Esophagus squamous epithelium (tissue), 5 donors: ENCODE measurements at regions not wholly inside any gene's neighbourhood (a gene's known extent, or its start where the extent isn't known, plus 50 kb on each side); places are given as distances from the start of the nearest gene placed in this dataset.
"Not testable (repeated sequence)": the region's sequence is repeated elsewhere in the genome, so short reads cannot be mapped to it uniquely, and the experiment has no call there.

ENCODE experiments used
- DNase-seq: peaks from one replicate; lab custom pipeline; 2025; lab: John Stamatoyannopoulos, UW
- H3K27ac ChIP-seq, 4 donors: fragments of 200-600 bp; sonication (generic); one replicate each; pipeline ENCODE4 v1.5.1; 2016 to 2019; ENCODE audit warnings: mild to moderate bottlenecking in 1 of 4
- H3K27me3 ChIP-seq, 4 donors: fragments of 200-600 bp; sonication (generic); 1 replicate in 3 of 4; 2 replicates in 1 of 4; pipeline versions ENCODE4 v1.5.1 to v1.6.0; 2017 to 2021; ENCODE audit warnings: antibody characterized with exemption in 1 of 4
- H3K36me3 ChIP-seq, 3 donors: fragments of 200-600 bp; sonication (generic); one replicate each; pipeline ENCODE4 v1.5.1; 2016 to 2019
- H3K4me1 ChIP-seq, 3 donors: fragments of 200-600 bp; sonication (generic); one replicate each; pipeline ENCODE4 v1.5.1; 2017 to 2019
- H3K4me3 ChIP-seq, 4 donors: fragments of 200-600 bp; sonication (generic); 1 replicate in 3 of 4; 2 replicates in 1 of 4; pipeline ENCODE4 v1.5.1; 2016 to 2019; ENCODE audit warnings: mild to moderate bottlenecking in 2 of 4, moderate library complexity in 1 of 4
- H3K9me3 ChIP-seq, 3 donors: fragments of 200-600 bp; sonication (generic); one replicate each; pipeline ENCODE4 v1.5.1; 2016 to 2019
- POLR2A ChIP-seq, 4 donors: fragments of 450-650 bp; IDR thresholded peaks; one replicate each; pipeline ENCODE4 v1.6.1; 2017; ENCODE audit warnings: antibody characterized with exemption in 4 of 4, mild to moderate bottlenecking in 4 of 4, moderate library complexity in 3 of 4
- WGBS, 2 donors: methylation state at CpG; one replicate each; pipeline ENCODE4 v1.1.5; 2018; 5-methylcytosine and 5-hydroxymethylcytosine counted together
- intact Hi-C: fragments of 100-400 bp; cut with DNase I; formaldehyde crosslinking; loops from one replicate; pipeline ENCODE4 v1.15.0; 2022
- TF ChIP-seq, protein P1 (sequence below), 6 experiments: fragments of 450-650 bp in 4 of 6; fragments of 200-600 bp in 2 of 6; sonication (generic) in 2 of 6; IDR thresholded peaks; one replicate each; pipeline ENCODE4 v1.5.1; 2016 to 2019; ENCODE audit warnings: antibody characterized with exemption in 6 of 6, mild to moderate bottlenecking in 4 of 6, moderate library complexity in 4 of 6
- donor health status: DM: yes; HTN: yes; CAD: no.

GRCh38 chr1:245007852-245008251 is 143.5 kb upstream of the HNRNPU start:
- Histone ChIP-seq H3K4me3 (no peak overlapping the region), H3K36me3 (no peaks in the 10 kb centered on the region), H3K27me3 (no peaks in the 10 kb centered on the region), H3K27ac (no peak overlapping the region), H3K4me1 (no peaks in the 10 kb centered on the region), H3K9me3 (no peaks in the 10 kb centered on the region)
- DNase-seq: no peak
- 77 to 90% methylated on average over 4 to 5 of the region's 5 CpGs for WGBS, 2 donors
- intact Hi-C loops: no loop called here
- TF ChIP-seq, protein P1, sequence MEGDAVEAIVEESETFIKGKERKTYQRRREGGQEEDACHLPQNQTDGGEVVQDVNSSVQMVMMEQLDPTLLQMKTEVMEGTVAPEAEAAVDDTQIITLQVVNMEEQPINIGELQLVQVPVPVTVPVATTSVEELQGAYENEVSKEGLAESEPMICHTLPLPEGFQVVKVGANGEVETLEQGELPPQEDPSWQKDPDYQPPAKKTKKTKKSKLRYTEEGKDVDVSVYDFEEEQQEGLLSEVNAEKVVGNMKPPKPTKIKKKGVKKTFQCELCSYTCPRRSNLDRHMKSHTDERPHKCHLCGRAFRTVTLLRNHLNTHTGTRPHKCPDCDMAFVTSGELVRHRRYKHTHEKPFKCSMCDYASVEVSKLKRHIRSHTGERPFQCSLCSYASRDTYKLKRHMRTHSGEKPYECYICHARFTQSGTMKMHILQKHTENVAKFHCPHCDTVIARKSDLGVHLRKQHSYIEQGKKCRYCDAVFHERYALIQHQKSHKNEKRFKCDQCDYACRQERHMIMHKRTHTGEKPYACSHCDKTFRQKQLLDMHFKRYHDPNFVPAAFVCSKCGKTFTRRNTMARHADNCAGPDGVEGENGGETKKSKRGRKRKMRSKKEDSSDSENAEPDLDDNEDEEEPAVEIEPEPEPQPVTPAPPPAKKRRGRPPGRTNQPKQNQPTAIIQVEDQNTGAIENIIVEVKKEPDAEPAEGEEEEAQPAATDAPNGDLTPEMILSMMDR (IDR thresholded peaks at IDR 0.05): no peak
- no peak for TF ChIP-seq POLR2A (IDR thresholded peaks at IDR 0.05)

GRCh38 chr1:245003246-245003645 is 138.9 kb upstream of the HNRNPU start:
- 85 to 95% methylated on average over 2 of the region's 2 CpGs for WGBS, 2 donors
- H3K9me3 ChIP-seq: no peaks in the 10 kb centered on the region
- intact Hi-C loops: no loop called here
- no peaks in the 10 kb centered on the region for H3K4me1 ChIP-seq
- no peaks in the 10 kb centered on the region for H3K36me3 ChIP-seq
- H3K4me3 ChIP-seq: no peak overlapping the region
- H3K27me3 ChIP-seq: no peaks in the 10 kb centered on the region
- TF ChIP-seq, protein P1 (IDR thresholded peaks at IDR 0.05): no peak
- TF ChIP-seq POLR2A (IDR thresholded peaks at IDR 0.05): no peak
- DNase-seq: no peak
- no peak overlapping the region for H3K27ac ChIP-seq

GRCh38 chr1:245001252-245001651 is 136.9 kb upstream of the HNRNPU start:
- Histone ChIP-seq H3K27ac (no peak overlapping the region), H3K9me3 (no peaks in the 10 kb centered on the region), H3K4me1 (no peaks in the 10 kb centered on the region), H3K4me3 (no peak overlapping the region), H3K27me3 (no peaks in the 10 kb centered on the region), H3K36me3 (no peaks in the 10 kb centered on the region)
- WGBS, 2 donors: 63 to 78% methylated on average over 1 of the region's 1 CpG
- intact Hi-C loops: no loop called here
- no peak for DNase-seq
- no peak for TF ChIP-seq POLR2A (IDR thresholded peaks at IDR 0.05)
- TF ChIP-seq, protein P1 (IDR thresholded peaks at IDR 0.05): no peak

DNA sequence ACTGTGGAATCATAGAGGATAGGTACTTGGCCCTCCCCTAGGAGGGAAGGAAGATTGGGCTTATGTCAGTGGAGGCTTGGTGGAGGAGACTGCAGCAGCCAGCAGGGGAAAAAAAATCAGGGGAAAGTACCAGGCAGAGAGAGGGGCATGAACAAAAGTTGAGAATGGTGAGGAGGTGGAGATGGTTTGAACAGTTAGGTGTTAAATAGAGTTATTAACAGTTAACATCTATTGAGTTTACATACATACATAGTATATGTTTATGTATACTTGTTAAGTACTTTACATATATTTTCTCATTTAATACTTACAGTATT is 136.5 kb upstream of the HNRNPU start:
- intact Hi-C loops: no loop called here
- TF ChIP-seq POLR2A (IDR thresholded peaks at IDR 0.05): no peak
- TF ChIP-seq, protein P1 (IDR thresholded peaks at IDR 0.05): no peak
- no peak for DNase-seq
- H3K9me3 ChIP-seq: no peaks in the 10 kb centered on the region
- H3K27me3 ChIP-seq: no peaks in the 10 kb centered on the region
- H3K4me1 ChIP-seq: no peaks in the 10 kb centered on the region
- no peaks in the 10 kb centered on the region for H3K36me3 ChIP-seq
- no peak overlapping the region for H3K27ac ChIP-seq
- H3K4me3 ChIP-seq: no peak overlapping the region

DNA sequence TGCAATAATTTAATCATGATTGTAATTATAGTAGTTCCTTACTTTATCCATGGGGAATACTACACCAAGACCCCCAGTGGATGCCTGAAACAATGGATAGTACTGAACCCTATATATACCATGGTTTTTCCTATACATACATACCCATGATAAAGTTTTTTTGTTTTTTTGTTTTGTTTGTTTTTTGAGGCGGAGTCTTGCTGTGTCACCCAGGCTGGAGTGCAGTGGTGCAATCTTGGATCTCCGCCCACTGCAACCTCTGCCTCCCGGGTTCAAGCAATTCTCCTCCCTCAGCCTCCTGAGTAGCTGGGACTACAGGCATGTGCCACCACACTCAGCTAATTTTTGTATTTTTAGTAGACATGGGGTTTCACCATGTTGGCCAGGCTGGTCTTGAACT is 135.3 kb upstream of the HNRNPU start:
- H3K4me3 ChIP-seq, H3K36me3 ChIP-seq, H3K4me1 ChIP-seq, intact Hi-C loops, H3K9me3 ChIP-seq, DNase-seq, H3K27me3 ChIP-seq, H3K27ac ChIP-seq: not testable (repeated sequence)
- WGBS, 2 donors: 87 to 97% methylated on average over 3 of the region's 3 CpGs

- intact Hi-C loops: no loop called here
- Histone ChIP-seq H3K27me3 (no peaks in the 10 kb centered on the region), H3K36me3 (peaks cover 0 to 10% (median 0%) of the 10 kb centered on the region in 3 donors), H3K4me1 (no peaks in the 10 kb centered on the region), H3K4me3 (no peak overlapping the region), H3K27ac (no peak overlapping the region), H3K9me3 (no peaks in the 10 kb centered on the region)
- no peak for TF ChIP-seq POLR2A (IDR thresholded peaks at IDR 0.05)
- TF ChIP-seq, protein P1 (IDR thresholded peaks at IDR 0.05): no peak
- WGBS, 2 donors: 80 to 100% methylated on average over 1 of the region's 1 CpG
- DNase-seq: no peak
Measured at GRCh38 chr1:244998717-244999346, 134.5 kb upstream of the HNRNPU start.
